ENCODE measurements at regions not wholly inside any gene's neighbourhood (a gene's known extent, or its start where the extent isn't known, plus 50 kb on each side); places are given as distances from the start of the nearest gene placed in this dataset.

DNA sequence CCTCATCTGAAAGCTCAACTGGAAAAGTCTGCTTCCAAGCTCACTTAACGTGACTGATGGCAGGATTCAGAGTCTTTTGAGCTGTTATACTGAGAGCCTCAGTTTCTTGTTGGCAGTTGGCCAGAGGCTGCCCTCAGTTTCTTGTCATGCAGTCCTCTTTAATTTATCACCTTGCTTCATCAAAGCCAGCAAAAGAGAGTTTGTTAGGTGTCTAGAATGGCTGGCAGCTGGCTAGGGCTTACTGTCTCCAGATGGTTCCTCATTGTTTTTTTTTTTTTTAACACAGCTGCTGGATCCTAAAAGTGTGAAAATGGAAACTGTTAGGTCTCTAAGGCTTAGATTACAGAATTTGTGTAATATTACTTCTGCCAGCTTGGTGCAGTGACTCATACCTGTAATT lies 310.6 kb downstream of the PDCD6IP start:
- TF ChIP-seq, protein P1, sequence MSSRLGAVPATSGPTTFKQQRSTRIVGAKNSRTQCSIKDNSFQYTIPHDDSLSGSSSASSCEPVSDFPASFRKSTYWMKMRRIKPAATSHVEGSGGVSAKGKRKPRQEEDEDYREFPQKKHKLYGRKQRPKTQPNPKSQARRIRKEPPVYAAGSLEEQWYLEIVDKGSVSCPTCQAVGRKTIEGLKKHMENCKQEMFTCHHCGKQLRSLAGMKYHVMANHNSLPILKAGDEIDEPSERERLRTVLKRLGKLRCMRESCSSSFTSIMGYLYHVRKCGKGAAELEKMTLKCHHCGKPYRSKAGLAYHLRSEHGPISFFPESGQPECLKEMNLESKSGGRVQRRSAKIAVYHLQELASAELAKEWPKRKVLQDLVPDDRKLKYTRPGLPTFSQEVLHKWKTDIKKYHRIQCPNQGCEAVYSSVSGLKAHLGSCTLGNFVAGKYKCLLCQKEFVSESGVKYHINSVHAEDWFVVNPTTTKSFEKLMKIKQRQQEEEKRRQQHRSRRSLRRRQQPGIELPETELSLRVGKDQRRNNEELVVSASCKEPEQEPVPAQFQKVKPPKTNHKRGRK (CRISPR knock-in tag; IDR thresholded peaks at IDR 0.05; ENCODE audit: borderline replicate concordance) = no peak
- TF ChIP-seq NFYB (CRISPR knock-in tag; conservative IDR thresholded peaks at IDR 0.05; ENCODE audit: low read depth) = no peak
- TF ChIP-seq, protein P2, sequence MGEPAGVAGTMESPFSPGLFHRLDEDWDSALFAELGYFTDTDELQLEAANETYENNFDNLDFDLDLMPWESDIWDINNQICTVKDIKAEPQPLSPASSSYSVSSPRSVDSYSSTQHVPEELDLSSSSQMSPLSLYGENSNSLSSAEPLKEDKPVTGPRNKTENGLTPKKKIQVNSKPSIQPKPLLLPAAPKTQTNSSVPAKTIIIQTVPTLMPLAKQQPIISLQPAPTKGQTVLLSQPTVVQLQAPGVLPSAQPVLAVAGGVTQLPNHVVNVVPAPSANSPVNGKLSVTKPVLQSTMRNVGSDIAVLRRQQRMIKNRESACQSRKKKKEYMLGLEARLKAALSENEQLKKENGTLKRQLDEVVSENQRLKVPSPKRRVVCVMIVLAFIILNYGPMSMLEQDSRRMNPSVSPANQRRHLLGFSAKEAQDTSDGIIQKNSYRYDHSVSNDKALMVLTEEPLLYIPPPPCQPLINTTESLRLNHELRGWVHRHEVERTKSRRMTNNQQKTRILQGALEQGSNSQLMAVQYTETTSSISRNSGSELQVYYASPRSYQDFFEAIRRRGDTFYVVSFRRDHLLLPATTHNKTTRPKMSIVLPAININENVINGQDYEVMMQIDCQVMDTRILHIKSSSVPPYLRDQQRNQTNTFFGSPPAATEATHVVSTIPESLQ (CRISPR knock-in tag; IDR thresholded peaks at IDR 0.05) = no peak
- no peak for TF ChIP-seq TEAD4 (CRISPR knock-in tag; IDR thresholded peaks at IDR 0.05)

All from WTC11 (cell line).